ENCODE measurements at regions not wholly inside any gene's neighbourhood (a gene's known extent, or its start where the extent isn't known, plus 50 kb on each side); places are given as distances from the start of the nearest gene placed in this dataset.
A peak's percentile ranks its signal among the peaks of the same experiment; 100 is the strongest.

- in situ Hi-C loops (cut with MboI; ENCODE audit: low pct_unique_long_range_greater_than_20kb, low sequenced_read_pairs, unreplicated experiment) = no loop called here
- TF ChIP-seq CTCF (IDR thresholded peaks at IDR 0.05; ENCODE audit: extremely low read depth, insufficient read depth, missing control alignments) = no peak
- DNase-seq (ENCODE audit: low spot score) = peak; percentile 15
These were observed 258.4 kb upstream of the SDK2 start for GRCh38 chr17:73902416-73903181.

GRCh38 chr17:73906896-73907870 lies 262.9 kb upstream of the SDK2 start:
- no peak for TF ChIP-seq CTCF (IDR thresholded peaks at IDR 0.05; ENCODE audit: extremely low read depth, insufficient read depth, missing control alignments)
- no peak for DNase-seq (ENCODE audit: low spot score)
- in situ Hi-C loops (cut with MboI; ENCODE audit: low pct_unique_long_range_greater_than_20kb, low sequenced_read_pairs, unreplicated experiment) = no loop called here

GRCh38 chr17:73909186-73909585 lies 264.9 kb upstream of the SDK2 start:
- no peak for DNase-seq (ENCODE audit: low spot score)
- in situ Hi-C loops (cut with MboI; ENCODE audit: low pct_unique_long_range_greater_than_20kb, low sequenced_read_pairs, unreplicated experiment) = no loop called here
- no peak for TF ChIP-seq CTCF (IDR thresholded peaks at IDR 0.05; ENCODE audit: extremely low read depth, insufficient read depth, missing control alignments)

- in situ Hi-C loops (cut with MboI; ENCODE audit: low pct_unique_long_range_greater_than_20kb, low sequenced_read_pairs, unreplicated experiment) = no loop called here
- no peak for DNase-seq (ENCODE audit: low spot score)
- no peak for TF ChIP-seq CTCF (IDR thresholded peaks at IDR 0.05; ENCODE audit: extremely low read depth, insufficient read depth, missing control alignments)
These were observed 266.0 kb upstream of the SDK2 start for GRCh38 chr17:73910206-73910605.

- in situ Hi-C loops (cut with MboI; ENCODE audit: low pct_unique_long_range_greater_than_20kb, low sequenced_read_pairs, unreplicated experiment) = no loop called here
- no peak for TF ChIP-seq CTCF (IDR thresholded peaks at IDR 0.05; ENCODE audit: extremely low read depth, insufficient read depth, missing control alignments)
- no peak for DNase-seq (ENCODE audit: low spot score)
These were observed 266.7 kb upstream of the SDK2 start for GRCh38 chr17:73910821-73911515.

- in situ Hi-C loops (cut with MboI; ENCODE audit: low pct_unique_long_range_greater_than_20kb, low sequenced_read_pairs, unreplicated experiment) = no loop called here
- no peak for TF ChIP-seq CTCF (IDR thresholded peaks at IDR 0.05; ENCODE audit: extremely low read depth, insufficient read depth, missing control alignments)
- no peak for DNase-seq (ENCODE audit: low spot score)
These were observed 267.6 kb upstream of the SDK2 start for GRCh38 chr17:73911726-73912372.

All from GM13977 (cell line).